Nephron (organoid): ENCODE measurements at regions not wholly inside any gene's neighbourhood (a gene's known extent, or its start where the extent isn't known, plus 50 kb on each side); places are given as distances from the start of the nearest gene placed in this dataset.

Source experiments
- H3K27ac Mint-ChIP-seq, 3 experiments: 2 replicates each; pipeline ENCODE4 v1.8.0; 2020; ENCODE audit warnings: mixed read lengths in 3 of 3, mild to moderate bottlenecking in 2 of 3, moderate library complexity in 1 of 3
- H3K27me3 Mint-ChIP-seq: 2 replicates; pipeline ENCODE4 v1.8.0; 2021; ENCODE audit warnings: low read depth, mild to moderate bottlenecking, moderate library complexity, mixed read lengths
- H3K36me3 Mint-ChIP-seq: 2 replicates; pipeline ENCODE4 v1.8.0; 2020; ENCODE audit warnings: low read depth, mixed read lengths
- H3K4me1 Mint-ChIP-seq: 2 replicates; pipeline ENCODE4 v1.8.0; 2020; ENCODE audit warnings: mixed read lengths
- H3K4me3 Mint-ChIP-seq, 3 experiments: 2 replicates each; pipeline ENCODE4 v1.8.0; 2020; ENCODE audit warnings: mild to moderate bottlenecking in 3 of 3, mixed read lengths in 3 of 3, moderate library complexity in 2 of 3
- H3K9me3 Mint-ChIP-seq: 2 replicates; pipeline ENCODE4 v1.8.0; 2020; ENCODE audit warnings: mixed read lengths
- CTCF ChIP-seq, 3 experiments: fragments of 200-600 bp; sonication (generic); IDR thresholded peaks; one replicate each; pipeline ENCODE4 v1.5.0; 2021; ENCODE audit warnings: antibody characterized with exemption in 3 of 3; ENCODE audit not compliant: unreplicated experiment in 3 of 3

- Mint-ChIP-seq H3K9me3 (peaks cover 23% of the 10 kb centered on the region), H3K4me1 (no peaks in the 10 kb centered on the region), H3K27ac (no peak overlapping the region)
These were observed 62.8 kb downstream of the FAM9B start for GRCh38 chrX:8971116-8971515.

GRCh38 chrX:8969378-8969777 is 64.5 kb downstream of the FAM9B start:
- Mint-ChIP-seq H3K27me3 (no peaks in the 10 kb centered on the region), H3K36me3 (no peaks in the 10 kb centered on the region), H3K27ac (no peak overlapping the region), H3K9me3 (peaks cover 36% of the 10 kb centered on the region), H3K4me3 (no peak overlapping the region), H3K4me1 (no peaks in the 10 kb centered on the region)
- no peak for TF ChIP-seq CTCF (IDR thresholded peaks at IDR 0.05; ENCODE audit: unreplicated experiment in 3 of 3)

More at GRCh38 chrX:8971116-8971515, 62.8 kb downstream of the FAM9B start:
- H3K27me3 Mint-ChIP-seq: no peaks in the 10 kb centered on the region
- H3K4me3 Mint-ChIP-seq: no peak overlapping the region
- no peaks in the 10 kb centered on the region for H3K36me3 Mint-ChIP-seq
- peak; percentile 11 to 22 (median 18) for TF ChIP-seq CTCF (IDR thresholded peaks at IDR 0.05; ENCODE audit: unreplicated experiment in 3 of 3)

GRCh38 chrX:8967461-8967860 is 66.5 kb downstream of the FAM9B start:
- no peak overlapping the region for H3K27ac Mint-ChIP-seq
- H3K4me3 Mint-ChIP-seq: no peak overlapping the region
- no peaks in the 10 kb centered on the region for H3K27me3 Mint-ChIP-seq
- no peaks in the 10 kb centered on the region for H3K4me1 Mint-ChIP-seq
- no peaks in the 10 kb centered on the region for H3K36me3 Mint-ChIP-seq
- peaks cover 45% of the 10 kb centered on the region for H3K9me3 Mint-ChIP-seq
- TF ChIP-seq CTCF (IDR thresholded peaks at IDR 0.05; ENCODE audit: unreplicated experiment in 3 of 3): no peak

- no peak for TF ChIP-seq CTCF (IDR thresholded peaks at IDR 0.05; ENCODE audit: unreplicated experiment in 3 of 3)
- Mint-ChIP-seq H3K27me3 (no peaks in the 10 kb centered on the region), H3K4me1 (peaks cover 5% of the 10 kb centered on the region), H3K36me3 (no peaks in the 10 kb centered on the region), H3K4me3 (no peak overlapping the region), H3K27ac (no peak overlapping the region), H3K9me3 (peaks cover 27% of the 10 kb centered on the region)
These were observed 72.9 kb downstream of the FAM9B start for GRCh38 chrX:8960957-8961468.

- Mint-ChIP-seq H3K4me1 (peaks cover 3% of the 10 kb centered on the region), H3K36me3 (no peaks in the 10 kb centered on the region), H3K9me3 (peaks cover 7% of the 10 kb centered on the region), H3K27me3 (peaks cover 4% of the 10 kb centered on the region), H3K27ac (no peak overlapping the region), H3K4me3 (no peak overlapping the region)
- no peak for TF ChIP-seq CTCF (IDR thresholded peaks at IDR 0.05; ENCODE audit: unreplicated experiment in 3 of 3)
These were observed 78.4 kb downstream of the FAM9B start for GRCh38 chrX:8955511-8955910.

- TF ChIP-seq CTCF (IDR thresholded peaks at IDR 0.05; ENCODE audit: unreplicated experiment in 3 of 3): no peak
- H3K4me3 Mint-ChIP-seq: no peak overlapping the region
- peaks cover 4% of the 10 kb centered on the region for H3K9me3 Mint-ChIP-seq
- no peaks in the 10 kb centered on the region for H3K36me3 Mint-ChIP-seq
- no peaks in the 10 kb centered on the region for H3K4me1 Mint-ChIP-seq
- H3K27me3 Mint-ChIP-seq: no peaks in the 10 kb centered on the region
- no peak overlapping the region for H3K27ac Mint-ChIP-seq
These were observed 87.4 kb downstream of the FAM9B start for GRCh38 chrX:8946563-8946962.
